Caco-2 (cell line): ENCODE measurements at regions not wholly inside any gene's neighbourhood (a gene's known extent, or its start where the extent isn't known, plus 50 kb on each side); places are given as distances from the start of the nearest gene placed in this dataset.

Experiments
- BruUV-seq: library from RNA; stranded (reverse); fragments of 400-500 nt; replicated peaks from 2 replicates; lab custom pipeline; 2021; lab: Mats Ljungman, UMichigan
- CTCF ChIA-PET: fragments of 300-600 bp; sonication (Branson Sonifier 250); formaldehyde crosslinking; loops from one replicate; lab custom pipeline; 2022; ENCODE audit warnings: antibody characterized with exemption; lab: Charles Lee
- POLR2A ChIA-PET: fragments of 300-600 bp; sonication (Branson Sonifier 250); formaldehyde crosslinking; loops from one replicate; lab custom pipeline; 2022; ENCODE audit warnings: antibody characterized with exemption; lab: Charles Lee
- DNase-seq, 2 experiments: peaks; one replicate each; pipeline versions ENCODE4 v3.0.0 to v3.0.0-alpha.2; 2020 to 2022
- H3K27me3 ChIP-seq: replicated peaks from 2 replicates; pipeline ENCODE4 v1.6.0; 2011; ENCODE audit warnings: low read length; ENCODE audit not compliant: control insufficient read depth, insufficient read depth
- H3K36me3 ChIP-seq: 2 replicates; pipeline ENCODE4 v1.5.1; 2011; ENCODE audit warnings: low read length; ENCODE audit not compliant: control insufficient read depth, insufficient read depth
- H3K4me1 ChIP-seq: fragments of 250-450 bp; sonication (Bioruptor Pico); 2 replicates; pipeline ENCODE4 v1.5.1; 2020; ENCODE audit warnings: mild to moderate bottlenecking
- H3K4me3 ChIP-seq: 2 replicates; pipeline ENCODE4 v1.5.1; 2011; ENCODE audit warnings: low read depth, mild to moderate bottlenecking, control low read depth, low read length
- H3K9me3 ChIP-seq: fragments of 250-450 bp; sonication (Bioruptor Pico); 2 replicates; pipeline ENCODE4 v1.5.1; 2020; ENCODE audit warnings: mild to moderate bottlenecking, moderate library complexity
- H3K27ac Mint-ChIP-seq: one replicate; pipeline ENCODE4 v1.8.0; 2022; ENCODE audit warnings: mixed read lengths; ENCODE audit not compliant: unreplicated experiment
- H3K27me3 Mint-ChIP-seq: one replicate; pipeline ENCODE4 v1.8.0; 2022; ENCODE audit warnings: mixed read lengths; ENCODE audit not compliant: insufficient read depth, unreplicated experiment
- H3K36me3 Mint-ChIP-seq: one replicate; pipeline ENCODE4 v1.8.0; 2022; ENCODE audit warnings: mild to moderate bottlenecking, mixed read lengths; ENCODE audit not compliant: insufficient read depth, unreplicated experiment
- H3K4me1 Mint-ChIP-seq: one replicate; pipeline ENCODE4 v1.8.0; 2022; ENCODE audit warnings: low read depth, mixed read lengths; ENCODE audit not compliant: unreplicated experiment
- H3K4me3 Mint-ChIP-seq: one replicate; pipeline ENCODE4 v1.8.0; 2022; ENCODE audit warnings: mild to moderate bottlenecking, moderate library complexity, mixed read lengths; ENCODE audit not compliant: unreplicated experiment
- H3K9me3 Mint-ChIP-seq: one replicate; pipeline ENCODE4 v1.8.0; 2022; ENCODE audit warnings: mixed read lengths; ENCODE audit not compliant: unreplicated experiment
- CTCF ChIP-seq, 2 experiments: fragments of 200-600 bp in 1 of 2; IDR thresholded peaks; 1 replicate in 1 of 2; 2 replicates in 1 of 2; pipeline versions ENCODE4 v1.5.1 to v1.8.0; 2011 to 2022; ENCODE audit warnings: antibody characterized with exemption in 1 of 2, control low read depth in 1 of 2, inconsistent platforms in 1 of 2, low read depth in 1 of 2, low read length in 1 of 2, mild to moderate bottlenecking in 1 of 2, moderate library complexity in 1 of 2; ENCODE audit not compliant: insufficient read depth in 1 of 2, severe bottlenecking in 1 of 2, unreplicated experiment in 1 of 2
- intact Hi-C: fragments of 100-400 bp; cut with micrococcal nuclease; formaldehyde crosslinking; loops from one replicate; pipeline ENCODE4 v1.10.0; 2022; ENCODE audit not compliant: unreplicated experiment

- BruUV-seq = no TSS peak
Measured at GRCh38 chr1:36706416-36706815, 223.7 kb upstream of the CSF3R start.

GRCh38 chr1:36705629-36706028, 222.9 kb upstream of the CSF3R start:
- ChIA-PET POLR2A (no interaction called here), CTCF (no interaction called here)
- Mint-ChIP-seq H3K9me3 (no peaks in the 10 kb centered on the region), H3K4me1 (no peaks in the 10 kb centered on the region), H3K27ac (no peak overlapping the region), H3K36me3 (no peaks in the 10 kb centered on the region), H3K27me3 (peaks cover 16% of the 10 kb centered on the region), H3K4me3 (no peak overlapping the region)
- no peaks in the 10 kb centered on the region for H3K9me3 ChIP-seq
- H3K36me3 ChIP-seq = no peaks in the 10 kb centered on the region
- no peak for DNase-seq
- intact Hi-C loops = no loop called here
- no peak overlapping the region for H3K4me3 ChIP-seq
- TF ChIP-seq CTCF (IDR thresholded peaks at IDR 0.05; ENCODE audit: insufficient read depth in 1 of 2, low read depth in 1 of 2, low read length in 1 of 2, severe bottlenecking in 1 of 2, unreplicated experiment in 1 of 2) = no peak
- no TSS peak for BruUV-seq
- H3K4me1 ChIP-seq = no peaks in the 10 kb centered on the region
- H3K27me3 ChIP-seq = no peaks in the 10 kb centered on the region

More at GRCh38 chr1:36706416-36706815, 223.7 kb upstream of the CSF3R start:
- intact Hi-C loops = no loop called here
- ChIA-PET CTCF (no interaction called here), POLR2A (no interaction called here)
- H3K4me3 Mint-ChIP-seq = no peak overlapping the region
- no peak for DNase-seq
- TF ChIP-seq CTCF (IDR thresholded peaks at IDR 0.05; ENCODE audit: insufficient read depth in 1 of 2, low read depth in 1 of 2, low read length in 1 of 2, severe bottlenecking in 1 of 2, unreplicated experiment in 1 of 2) = no peak
- peaks cover 16% of the 10 kb centered on the region for H3K27me3 Mint-ChIP-seq
- Histone ChIP-seq H3K36me3 (no peaks in the 10 kb centered on the region), H3K4me3 (no peak overlapping the region), H3K9me3 (no peaks in the 10 kb centered on the region), H3K27me3 (no peaks in the 10 kb centered on the region), H3K4me1 (no peaks in the 10 kb centered on the region)
- H3K27ac Mint-ChIP-seq = no peak overlapping the region
- no peaks in the 10 kb centered on the region for H3K4me1 Mint-ChIP-seq
- no peaks in the 10 kb centered on the region for H3K36me3 Mint-ChIP-seq
- no peaks in the 10 kb centered on the region for H3K9me3 Mint-ChIP-seq

- DNase-seq = peak; percentile 68 to 76
- Mint-ChIP-seq H3K36me3 (no peaks in the 10 kb centered on the region), H3K9me3 (no peaks in the 10 kb centered on the region), H3K27ac (no peak overlapping the region), H3K4me3 (no peak overlapping the region), H3K27me3 (peaks cover 19% of the 10 kb centered on the region), H3K4me1 (no peaks in the 10 kb centered on the region)
- ChIA-PET CTCF (no interaction called here), POLR2A (no interaction called here)
- H3K27me3 ChIP-seq = no peaks in the 10 kb centered on the region
- H3K36me3 ChIP-seq = no peaks in the 10 kb centered on the region
- no peak overlapping the region for H3K4me3 ChIP-seq
- no peaks in the 10 kb centered on the region for H3K9me3 ChIP-seq
- TF ChIP-seq CTCF (IDR thresholded peaks at IDR 0.05; ENCODE audit: insufficient read depth in 1 of 2, low read depth in 1 of 2, low read length in 1 of 2, severe bottlenecking in 1 of 2, unreplicated experiment in 1 of 2) = peak; percentile 66 to 68
- intact Hi-C loops = no loop called here
- no TSS peak for BruUV-seq
- H3K4me1 ChIP-seq = no peaks in the 10 kb centered on the region
Measured at GRCh38 chr1:36703526-36704208, 221.0 kb upstream of the CSF3R start.
